GM19463 (cell line): ENCODE measurements at regions not wholly inside any gene's neighbourhood (a gene's known extent, or its start where the extent isn't known, plus 50 kb on each side); places are given as distances from the start of the nearest gene placed in this dataset.
A peak's percentile ranks its signal among the peaks of the same experiment; 100 is the strongest.

Source experiments
- ATAC-seq: cut with Tn5 transposase; IDR thresholded peaks from one replicate; pipeline ENCODE4 v1.9.1; 2021; ENCODE audit warnings: mild to moderate bottlenecking, moderate library complexity; ENCODE audit not compliant: unreplicated experiment

- no peak for ATAC-seq
Measured at GRCh38 chr4:181581983-181582382, 661.2 kb upstream of the TENM3 start.

- ATAC-seq = no peak
Measured at GRCh38 chr4:181582595-181582994, 660.6 kb upstream of the TENM3 start.

- ATAC-seq = no peak
Measured at GRCh38 chr4:181588733-181589302, 654.4 kb upstream of the TENM3 start.

GRCh38 chr4:181592221-181592745 is 650.9 kb upstream of the TENM3 start:
- ATAC-seq = no peak

DNA sequence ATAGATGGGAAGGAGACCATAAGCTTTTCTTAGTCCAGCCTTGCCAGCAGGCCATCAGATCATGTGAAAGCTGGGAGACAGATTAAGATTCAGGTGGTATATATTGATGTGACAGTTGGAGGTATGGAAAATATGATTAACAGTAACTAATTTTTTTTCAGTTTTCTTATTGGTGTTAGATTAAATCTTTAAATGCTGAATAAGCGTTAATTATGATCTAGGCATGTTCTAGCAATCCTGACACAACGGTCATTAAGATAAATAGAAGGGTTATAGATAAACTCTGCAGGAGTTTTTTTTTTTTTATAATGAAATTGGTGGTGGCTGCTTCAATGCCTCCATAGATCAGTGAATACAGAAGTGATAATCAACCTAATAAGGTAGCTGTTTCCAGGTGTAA is 649.5 kb upstream of the TENM3 start:
- no peak for ATAC-seq

GRCh38 chr4:181594188-181594587 is 649.0 kb upstream of the TENM3 start:
- ATAC-seq = no peak

DNA sequence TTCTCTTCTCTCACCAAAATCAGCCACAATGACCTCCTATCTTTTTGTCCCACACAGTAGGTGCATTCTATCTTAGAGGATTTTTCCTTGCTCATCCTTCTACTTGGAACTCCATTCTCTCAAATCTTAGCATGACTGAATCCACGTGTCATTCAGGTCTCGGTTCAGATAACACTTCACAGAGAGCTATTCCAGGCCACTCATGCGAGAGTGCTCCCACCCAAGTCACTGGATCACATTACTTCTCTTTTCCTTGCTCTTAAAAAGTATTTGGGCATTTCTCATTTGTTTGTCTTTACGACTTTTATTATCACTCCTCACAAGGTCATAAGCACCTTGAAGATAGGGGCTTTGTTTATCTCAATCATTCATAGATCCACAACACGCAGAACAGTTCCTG is 647.5 kb upstream of the TENM3 start:
- ATAC-seq = no peak

DNA sequence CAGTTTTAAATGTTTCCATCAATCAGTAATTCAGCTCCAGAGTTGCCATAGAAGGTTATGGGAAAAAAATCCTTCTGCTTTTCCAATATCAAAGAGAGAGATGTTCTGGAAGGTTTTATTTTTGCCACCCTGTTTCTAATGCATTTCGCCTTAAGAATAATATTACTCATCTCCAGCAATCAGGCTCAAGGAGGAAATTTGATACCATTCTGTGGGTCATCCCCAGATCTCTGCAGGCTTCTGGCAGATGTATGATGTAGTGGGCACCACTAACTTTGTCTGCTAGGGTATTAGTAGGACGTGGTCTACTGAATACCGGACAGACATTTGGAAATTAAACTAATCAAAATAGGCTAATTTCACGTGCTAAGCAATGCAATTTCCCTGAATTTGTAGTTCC is 645.4 kb upstream of the TENM3 start:
- ATAC-seq = no peak

- no peak for ATAC-seq
Measured at GRCh38 chr4:181599134-181599533, 644.1 kb upstream of the TENM3 start.

- ATAC-seq = no peak
Measured at GRCh38 chr4:181601103-181601502, 642.1 kb upstream of the TENM3 start.

- no peak for ATAC-seq
Measured at GRCh38 chr4:181604546-181604945, 638.7 kb upstream of the TENM3 start.

GRCh38 chr4:181606300-181606699 is 636.9 kb upstream of the TENM3 start:
- ATAC-seq = no peak

GRCh38 chr4:181608181-181608580 is 635.0 kb upstream of the TENM3 start:
- ATAC-seq = no peak

DNA sequence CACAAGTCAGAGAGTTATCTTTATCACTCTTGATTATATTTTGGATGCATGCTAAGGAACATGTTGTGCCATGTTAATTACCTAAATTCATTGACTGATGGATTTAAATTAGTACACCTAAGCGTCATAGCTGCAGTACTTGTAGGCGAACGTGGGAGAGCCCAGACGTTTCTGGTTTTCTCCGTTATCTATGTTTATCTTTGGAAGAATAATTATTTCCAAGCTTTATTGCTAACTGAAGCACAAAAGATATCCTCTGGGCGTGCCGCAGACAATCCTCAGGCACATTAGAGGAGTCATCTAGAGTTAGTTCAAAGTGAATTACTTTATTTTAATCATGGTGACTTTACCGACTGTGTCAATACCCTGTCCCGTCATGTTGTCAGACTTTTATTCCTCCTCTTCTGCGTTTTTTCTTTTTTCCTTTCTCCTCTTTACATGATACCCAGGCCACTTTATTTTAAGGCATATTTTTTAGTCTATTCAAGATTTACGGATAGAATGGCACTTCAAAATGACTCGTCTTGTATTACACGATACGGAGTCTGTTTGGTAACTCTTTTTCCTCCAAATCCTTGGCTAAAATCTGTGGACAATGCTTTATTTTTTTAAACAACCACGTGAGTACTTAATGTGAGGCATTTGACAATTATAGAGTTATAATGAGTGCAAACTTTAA is 632.0 kb upstream of the TENM3 start:
- no peak for ATAC-seq

- no peak for ATAC-seq
Measured at GRCh38 chr4:181611946-181612600, 631.1 kb upstream of the TENM3 start.

GRCh38 chr4:181613200-181613599 is 630.0 kb upstream of the TENM3 start:
- no peak for ATAC-seq

- ATAC-seq = no peak
Measured at GRCh38 chr4:181618038-181618618, 625.1 kb upstream of the TENM3 start.

DNA sequence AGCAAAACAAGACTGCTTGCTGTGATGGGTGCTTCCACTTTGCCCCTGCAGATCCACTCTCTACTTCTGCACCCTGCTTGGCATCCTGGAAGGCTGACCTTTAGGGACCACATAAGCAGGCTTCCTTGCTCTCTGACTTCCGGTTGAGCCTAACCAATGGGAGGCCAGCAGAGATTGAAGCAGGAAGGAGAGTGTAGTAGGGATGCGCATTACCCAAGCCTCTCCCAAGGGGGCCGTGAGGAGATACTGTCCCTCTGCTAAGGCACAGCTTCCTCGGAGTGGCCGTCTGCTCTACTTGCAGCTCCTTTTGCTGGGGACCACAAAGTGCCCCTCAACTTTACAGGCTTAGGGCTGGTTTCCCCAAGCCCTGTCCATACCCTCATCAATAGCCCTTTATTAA is 624.3 kb upstream of the TENM3 start:
- no peak for ATAC-seq

GRCh38 chr4:181619651-181620050 is 623.6 kb upstream of the TENM3 start:
- ATAC-seq = peak; percentile 73

DNA sequence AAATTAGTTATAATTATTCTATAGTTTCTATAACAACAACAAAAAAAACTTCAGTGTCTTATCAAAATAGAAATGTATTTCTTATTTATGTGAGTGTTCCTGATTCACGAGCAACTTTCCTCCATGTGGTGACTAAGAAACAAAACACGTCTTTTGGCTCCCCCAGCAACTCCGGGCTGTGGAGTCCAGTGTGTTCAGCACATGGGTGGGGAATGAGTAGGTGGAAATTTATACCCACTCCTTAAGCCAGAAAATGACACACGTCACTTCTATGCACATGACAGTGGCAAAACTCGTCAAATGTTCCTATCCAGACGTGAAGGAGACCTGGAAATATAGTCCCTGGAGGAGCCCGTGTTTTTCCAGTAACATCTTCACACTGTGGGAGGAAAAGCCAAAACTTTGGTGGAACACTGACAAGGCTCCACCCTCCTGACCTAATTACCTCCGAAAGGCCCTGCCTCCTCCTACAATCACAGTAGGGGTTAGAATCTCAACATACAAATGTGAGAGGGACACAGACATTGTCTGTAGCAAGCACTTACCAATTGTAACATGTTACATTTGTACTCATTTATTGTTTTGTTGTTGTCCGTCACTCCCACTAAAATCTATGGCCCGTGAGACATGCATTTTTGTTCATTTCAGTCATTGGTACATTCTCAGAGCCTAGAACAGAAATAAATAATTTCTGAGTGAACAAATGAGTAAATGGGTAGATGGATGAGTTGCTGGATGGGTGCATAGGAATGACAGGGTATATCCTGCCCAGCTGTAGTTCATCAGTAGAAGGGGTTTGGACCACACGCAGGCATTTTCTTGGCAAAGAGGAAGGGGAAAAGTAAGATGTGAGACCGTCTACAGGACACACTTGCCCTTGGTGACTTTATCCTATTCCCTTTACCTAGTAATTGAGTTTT is 605.8 kb upstream of the TENM3 start:
- ATAC-seq = no peak

GRCh38 chr4:181643466-181643865 is 599.7 kb upstream of the TENM3 start:
- ATAC-seq = no peak
